BJ (cell line): ENCODE measurements at regions not wholly inside any gene's neighbourhood (a gene's known extent, or its start where the extent isn't known, plus 50 kb on each side); places are given as distances from the start of the nearest gene placed in this dataset.

ENCODE experiments used
- CTCF ChIA-PET: fragments of 350-600 bp; formaldehyde crosslinking; extraction: SDS; loops from one replicate; lab custom pipeline; 2021; ENCODE audit warnings: antibody characterized with exemption, inconsistent platforms; lab: Yijun Ruan, JAX
- POLR2A ChIA-PET: fragments of 300-600 bp; sonication (Branson Sonifier 250); formaldehyde crosslinking; extraction: SDS; loops from one replicate; lab custom pipeline; 2021; ENCODE audit warnings: antibody characterized with exemption; lab: Charles Lee
- DNase-seq: peaks from one replicate; pipeline ENCODE4 v3.0.0-alpha.2; 2011; ENCODE audit warnings: low read depth
- H3K27me3 ChIP-seq: 2 replicates; pipeline ENCODE4 v1.6.0; 2011; ENCODE audit warnings: low read length; ENCODE audit not compliant: control insufficient read depth, insufficient read depth
- H3K36me3 ChIP-seq: 2 replicates; pipeline ENCODE4 v1.5.1; 2011; ENCODE audit warnings: low read length; ENCODE audit not compliant: control insufficient read depth, insufficient read depth
- H3K4me3 ChIP-seq: 2 replicates; pipeline ENCODE4 v1.5.1; 2011; ENCODE audit warnings: low read depth, mild to moderate bottlenecking, control low read depth, low read length
- CTCF ChIP-seq: IDR thresholded peaks from 2 replicates; pipeline ENCODE4 v1.5.1; 2011; ENCODE audit warnings: low read depth, mild to moderate bottlenecking, control low read depth, inconsistent platforms, low read length, moderate library complexity; ENCODE audit not compliant: insufficient read depth

- CTCF ChIA-PET: interaction anchor here (1.0 to 2.3 kb wide), 7 partner anchors 8 to 20 kb away, joined by 3 to 9 read pairs (median 5); no protein-coding TSS in a partner anchor
- H3K27me3 ChIP-seq: peaks cover 43% of the 10 kb centered on the region
- DNase-seq: no peak
- POLR2A ChIA-PET: no interaction called here
- H3K4me3 ChIP-seq: no peak overlapping the region
- no peak for TF ChIP-seq CTCF
- no peaks in the 10 kb centered on the region for H3K36me3 ChIP-seq
Observed at GRCh38 chr6:41443616-41444525, 102.3 kb upstream of the FOXP4 start.

DNA sequence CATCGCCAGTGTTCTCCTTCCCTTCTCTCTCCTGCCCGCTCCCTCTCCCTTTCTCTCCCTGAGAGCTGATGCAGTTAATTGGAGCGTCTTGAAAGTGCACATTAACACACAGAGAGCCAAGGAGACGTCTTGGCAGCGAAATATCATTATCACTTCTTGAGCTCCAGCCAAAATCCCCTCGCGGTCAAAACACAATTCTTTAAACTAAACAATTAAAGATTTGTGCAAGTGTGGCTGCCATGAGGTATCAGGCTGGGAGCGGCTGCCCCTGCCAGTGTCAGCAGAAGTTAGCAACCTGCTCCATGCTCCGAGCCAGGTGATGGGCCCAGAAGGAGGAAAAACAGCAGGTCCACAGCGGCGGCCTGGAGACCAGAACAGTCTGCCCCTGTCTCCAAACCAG is 100.9 kb upstream of the FOXP4 start:
- no peak for TF ChIP-seq CTCF
- peaks cover 38% of the 10 kb centered on the region for H3K27me3 ChIP-seq
- no peak for DNase-seq
- ChIA-PET CTCF (interaction anchor here (0.8 to 2.3 kb wide), 3 partner anchors 14 to 237 kb away, joined by 3 to 9 read pairs (median 5); no protein-coding TSS in a partner anchor), POLR2A (no interaction called here)
- H3K4me3 ChIP-seq: no peak overlapping the region
- no peaks in the 10 kb centered on the region for H3K36me3 ChIP-seq

DNA sequence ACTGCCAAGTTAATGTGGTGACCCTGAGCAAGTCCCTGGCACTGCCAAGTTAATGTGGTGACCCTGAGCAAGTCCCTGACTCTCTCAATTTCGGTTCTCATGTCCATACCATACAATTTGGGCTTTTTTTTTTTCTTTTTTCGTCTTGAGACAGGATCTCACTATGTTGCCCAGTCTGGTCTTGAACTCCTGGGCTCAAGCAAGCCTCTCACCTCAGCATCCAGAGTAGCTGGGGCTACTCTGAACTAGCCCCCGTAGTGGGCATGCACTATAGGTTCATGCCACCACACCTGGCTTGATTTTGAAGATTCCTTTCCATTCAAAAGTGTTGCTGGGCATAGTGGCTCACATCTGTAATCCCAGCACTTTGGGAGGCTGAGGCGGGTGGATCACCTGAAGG is 100.0 kb upstream of the FOXP4 start:
- ChIA-PET CTCF (no interaction called here), POLR2A (no interaction called here)
- DNase-seq: no peak

GRCh38 chr6:41446907-41447545 is 99.2 kb upstream of the FOXP4 start:
- ChIA-PET POLR2A (no interaction called here), CTCF (interaction anchor here (0.7 to 1.5 kb wide), 4 partner anchors 8 to 236 kb away, joined by 3 to 4 read pairs (median 4); no protein-coding TSS in a partner anchor)
- peaks cover 30% of the 10 kb centered on the region for H3K27me3 ChIP-seq
- H3K36me3 ChIP-seq: no peaks in the 10 kb centered on the region
- no peak for TF ChIP-seq CTCF
- no peak overlapping the region for H3K4me3 ChIP-seq
- no peak for DNase-seq

More for the DNA sequence above, 100.0 kb upstream of the FOXP4 start:
- Histone ChIP-seq H3K36me3 (no peaks in the 10 kb centered on the region), H3K27me3 (peaks cover 39% of the 10 kb centered on the region), H3K4me3 (no peak overlapping the region)
- no peak for TF ChIP-seq CTCF

- POLR2A ChIA-PET: no interaction called here
- no peak for TF ChIP-seq CTCF
- CTCF ChIA-PET: interaction anchor here (1.2 to 1.5 kb wide), 2 partner anchors 13 to 24 kb away, joined by 3 read pairs; no protein-coding TSS in a partner anchor
- Histone ChIP-seq H3K36me3 (no peaks in the 10 kb centered on the region), H3K27me3 (peaks cover 19% of the 10 kb centered on the region), H3K4me3 (no peak overlapping the region)
- DNase-seq: no peak
Observed at GRCh38 chr6:41448256-41448655, 97.9 kb upstream of the FOXP4 start.
